ENCODE measurements at regions not wholly inside any gene's neighbourhood (a gene's known extent, or its start where the extent isn't known, plus 50 kb on each side); places are given as distances from the start of the nearest gene placed in this dataset.

GRCh38 chr12:105847068-105847467 lies 291.7 kb downstream of the NUAK1 start:
- no peak for DNase-seq (ENCODE audit: low spot score)

- no peak for DNase-seq (ENCODE audit: low spot score)
Measured at GRCh38 chr12:105848286-105848685, 290.5 kb downstream of the NUAK1 start.

- DNase-seq (ENCODE audit: low spot score): peak; percentile 24
Measured at GRCh38 chr12:105850103-105850968, 288.4 kb downstream of the NUAK1 start.

- no peak for DNase-seq (ENCODE audit: low spot score)
Measured at GRCh38 chr12:105852496-105852895, 286.3 kb downstream of the NUAK1 start.

- DNase-seq (ENCODE audit: low spot score): no peak
Measured at GRCh38 chr12:105852951-105853350, 285.8 kb downstream of the NUAK1 start.

- no peak for DNase-seq (ENCODE audit: low spot score)
Measured at GRCh38 chr12:105854071-105854470, 284.7 kb downstream of the NUAK1 start.

GRCh38 chr12:105855361-105856047 lies 283.2 kb downstream of the NUAK1 start:
- DNase-seq (ENCODE audit: low spot score): no peak

- no peak for DNase-seq (ENCODE audit: low spot score)
Measured at GRCh38 chr12:105856048-105856405, 282.7 kb downstream of the NUAK1 start.

GRCh38 chr12:105858981-105859710 lies 279.6 kb downstream of the NUAK1 start:
- DNase-seq (ENCODE audit: low spot score): no peak

GRCh38 chr12:105860561-105861207 lies 278.1 kb downstream of the NUAK1 start:
- no peak for DNase-seq (ENCODE audit: low spot score)

GRCh38 chr12:105861227-105861626 lies 277.5 kb downstream of the NUAK1 start:
- no peak for DNase-seq (ENCODE audit: low spot score)

- no peak for DNase-seq (ENCODE audit: low spot score)
Measured at GRCh38 chr12:105862163-105862821, 276.5 kb downstream of the NUAK1 start.

- no peak for DNase-seq (ENCODE audit: low spot score)
Measured at GRCh38 chr12:105864316-105864715, 274.4 kb downstream of the NUAK1 start.

GRCh38 chr12:105864901-105865300 lies 273.9 kb downstream of the NUAK1 start:
- no peak for DNase-seq (ENCODE audit: low spot score)

GRCh38 chr12:105865886-105866285 lies 272.9 kb downstream of the NUAK1 start:
- DNase-seq (ENCODE audit: low spot score): no peak

GRCh38 chr12:105874121-105874520 lies 264.6 kb downstream of the NUAK1 start:
- DNase-seq (ENCODE audit: low spot score): no peak

GRCh38 chr12:105876396-105876927 lies 262.3 kb downstream of the NUAK1 start:
- no peak for DNase-seq (ENCODE audit: low spot score)

GRCh38 chr12:105878964-105879363 lies 259.8 kb downstream of the NUAK1 start:
- DNase-seq (ENCODE audit: low spot score): peak; percentile 17

GRCh38 chr12:105880824-105881388 lies 257.8 kb downstream of the NUAK1 start:
- no peak for DNase-seq (ENCODE audit: low spot score)

- no peak for DNase-seq (ENCODE audit: low spot score)
Measured at GRCh38 chr12:105882404-105882803, 256.4 kb downstream of the NUAK1 start.

- no peak for DNase-seq (ENCODE audit: low spot score)
Measured at GRCh38 chr12:105887131-105887530, 251.6 kb downstream of the NUAK1 start.
